GM19043 (cell line): ENCODE measurements at regions not wholly inside any gene's neighbourhood (a gene's known extent, or its start where the extent isn't known, plus 50 kb on each side); places are given as distances from the start of the nearest gene placed in this dataset.
A peak's percentile ranks its signal among the peaks of the same experiment; 100 is the strongest.

Experiments used
- ATAC-seq: cut with Tn5 transposase; IDR thresholded peaks from one replicate; pipeline ENCODE4 v1.9.1; 2021; ENCODE audit warnings: low read depth; ENCODE audit not compliant: unreplicated experiment

GRCh38 chr3:83513051-83513450 lies 1445.7 kb upstream of the CADM2 start:
- ATAC-seq: no peak

GRCh38 chr3:83513677-83514076 lies 1445.1 kb upstream of the CADM2 start:
- no peak for ATAC-seq

- no peak for ATAC-seq
Measured at GRCh38 chr3:83514130-83514914, 1444.5 kb upstream of the CADM2 start.

- ATAC-seq: no peak
Measured at GRCh38 chr3:83515123-83515522, 1443.7 kb upstream of the CADM2 start.

GRCh38 chr3:83523470-83524073 lies 1435.2 kb upstream of the CADM2 start:
- ATAC-seq: peak; percentile 83

GRCh38 chr3:83524901-83525300 lies 1433.9 kb upstream of the CADM2 start:
- ATAC-seq: no peak

GRCh38 chr3:83559082-83559481 lies 1399.7 kb upstream of the CADM2 start:
- no peak for ATAC-seq

- ATAC-seq: no peak
Measured at GRCh38 chr3:83567935-83568334, 1390.9 kb upstream of the CADM2 start.

- ATAC-seq: no peak
Measured at GRCh38 chr3:83581546-83581945, 1377.2 kb upstream of the CADM2 start.

- ATAC-seq: no peak
Measured at GRCh38 chr3:83601704-83602103, 1357.1 kb upstream of the CADM2 start.

- no peak for ATAC-seq
Measured at GRCh38 chr3:83622526-83622925, 1336.3 kb upstream of the CADM2 start.

- ATAC-seq: no peak
Measured at GRCh38 chr3:83625261-83625660, 1333.5 kb upstream of the CADM2 start.

- ATAC-seq: no peak
Measured at GRCh38 chr3:83628471-83628870, 1330.3 kb upstream of the CADM2 start.

- ATAC-seq: no peak
Measured at GRCh38 chr3:83632526-83632925, 1326.3 kb upstream of the CADM2 start.

- no peak for ATAC-seq
Measured at GRCh38 chr3:83633758-83634157, 1325.0 kb upstream of the CADM2 start.

- ATAC-seq: no peak
Measured at GRCh38 chr3:83649692-83650091, 1309.1 kb upstream of the CADM2 start.

- no peak for ATAC-seq
Measured at GRCh38 chr3:83655083-83655482, 1303.7 kb upstream of the CADM2 start.

GRCh38 chr3:83662381-83662960 lies 1296.3 kb upstream of the CADM2 start:
- no peak for ATAC-seq

- ATAC-seq: no peak
Measured at GRCh38 chr3:83670416-83670815, 1288.4 kb upstream of the CADM2 start.

- ATAC-seq: no peak
Measured at GRCh38 chr3:83683937-83684598, 1274.7 kb upstream of the CADM2 start.

GRCh38 chr3:83706669-83707068 lies 1252.1 kb upstream of the CADM2 start:
- no peak for ATAC-seq
